T47D (cell line): ENCODE measurements at regions not wholly inside any gene's neighbourhood (a gene's known extent, or its start where the extent isn't known, plus 50 kb on each side); places are given as distances from the start of the nearest gene placed in this dataset.

ENCODE experiments used
- DNase-seq, 2 experiments: peaks; one replicate each; pipeline versions ENCODE4 v3.0.0 to v3.0.0-alpha.2; 2011 to 2012; ENCODE audit warnings: low read depth in 1 of 2, low spot score in 1 of 2
- JUND ChIP-seq: IDR thresholded peaks from 2 replicates; pipeline ENCODE4 v1.6.1; 2012; ENCODE audit warnings: low read depth
- in situ Hi-C: cut with HindIII; loops from 2 replicates; pipeline ENCODE4 v1.10.0; 2016; ENCODE audit warnings: low sequenced_read_pairs, low pct_unique_long_range_greater_than_20kb

- in situ Hi-C loops = no loop called here
- TF ChIP-seq JUND = no peak
- no peak for DNase-seq
Observed at GRCh38 chr5:14003513-14003912, 59.0 kb upstream of the DNAH5 start.

DNA sequence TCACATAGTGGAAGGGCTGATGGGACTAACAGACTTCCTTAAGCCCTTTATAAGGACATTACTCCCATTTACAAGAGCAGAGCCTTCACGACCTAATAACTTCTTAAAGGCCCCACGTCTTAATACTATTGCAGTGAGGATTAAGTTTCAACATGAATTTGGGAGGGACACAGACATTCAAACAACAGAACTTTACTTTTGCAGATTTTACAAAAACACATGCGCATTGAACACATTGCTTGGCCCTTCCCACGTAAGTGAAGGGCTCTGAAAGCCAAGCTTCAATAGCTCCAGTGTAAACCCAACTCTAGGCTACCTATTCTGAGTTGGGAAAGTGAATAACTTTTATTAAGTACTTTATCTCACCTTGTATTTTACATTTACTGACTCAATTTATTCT lies 53.8 kb upstream of the DNAH5 start:
- no peak for TF ChIP-seq JUND
- no peak for DNase-seq
- in situ Hi-C loops = loop anchor here (10.0 kb wide), 1 partner anchor 367 kb away; no protein-coding TSS in a partner anchor

DNA sequence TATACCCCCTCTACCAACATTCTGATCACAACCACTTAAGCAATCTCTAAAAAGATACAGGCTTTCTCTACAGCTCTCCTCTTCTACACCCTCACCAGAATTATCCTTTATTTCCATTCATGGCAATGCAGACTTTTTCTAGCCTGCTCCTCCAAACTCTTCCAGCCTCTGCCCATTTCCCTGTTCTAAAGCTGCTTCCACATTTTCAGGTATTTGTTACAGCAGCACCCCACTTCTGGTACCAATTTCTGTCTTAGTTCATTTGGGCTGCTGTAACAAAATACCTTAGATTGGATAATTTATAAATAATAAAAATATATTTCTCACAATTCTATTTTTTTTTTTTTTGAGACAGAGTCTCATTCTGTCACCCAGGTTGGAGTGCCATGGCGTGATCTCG lies 53.0 kb upstream of the DNAH5 start:
- TF ChIP-seq JUND = no peak
- DNase-seq = no peak
- in situ Hi-C loops = loop anchor here (10.0 kb wide), 1 partner anchor 367 kb away; no protein-coding TSS in a partner anchor

- no peak for TF ChIP-seq JUND
- DNase-seq = no peak
- in situ Hi-C loops = loop anchor here (10.0 kb wide), 1 partner anchor 370 kb away; no protein-coding TSS in a partner anchor
Observed at GRCh38 chr5:13994621-13995253, 50.2 kb upstream of the DNAH5 start.
